K562 (cell line): ENCODE measurements at regions not wholly inside any gene's neighbourhood (a gene's known extent, or its start where the extent isn't known, plus 50 kb on each side); places are given as distances from the start of the nearest gene placed in this dataset.

ENCODE experiments used
- ATAC-seq: fragments of 200-7000 bp; cut with Tn5 transposase; 3 replicates; pipeline ENCODE4 v1.9.1; 2020; ENCODE audit warnings: moderate library complexity
- BruUV-seq: library from RNA; stranded (reverse); fragments of 400-500 nt; replicated peaks from 2 replicates; lab custom pipeline; 2021; lab: Mats Ljungman, UMichigan
- CTCF ChIA-PET: fragments of 300-600 bp; formaldehyde crosslinking; extraction: SDS; loops from one replicate; lab custom pipeline; 2021; ENCODE audit warnings: low intra/inter-chr PET ratio; lab: Yijun Ruan, JAX
- POLR2A ChIA-PET: fragments of 300-600, 350-650 bp; sonication (Branson Sonifier 250); formaldehyde crosslinking; extraction: SDS; loops from one replicate; lab custom pipeline; 2021; ENCODE audit warnings: antibody characterized with exemption, inconsistent platforms; lab: Yijun Ruan, JAX
- DNase-seq, 4 experiments: peaks; one replicate each; pipeline versions ENCODE4 v3.0.0 to v3.0.0-alpha.2; 2011 to 2018; ENCODE audit warnings: low spot score in 3 of 4, mixed read lengths in 3 of 4; ENCODE audit errors: extremely low read depth in 1 of 4
- FAIRE-seq: peaks from 2 replicates; lab custom pipeline; 2011; peaks lifted over from hg19 to GRCh38; lab: Jason Lieb, UNC
- H2AFZ ChIP-seq: 2 replicates; pipeline ENCODE4 v1.6.0; 2011; ENCODE audit warnings: low read depth, low read length, control low read depth, inconsistent platforms
- H3K27ac ChIP-seq: fragments of 200-600 bp; 3 replicates; pipeline ENCODE4 v1.8.0; 2011; ENCODE audit warnings: low read depth, mild to moderate bottlenecking, control low read depth, inconsistent platforms, low read length, moderate library complexity, mixed read lengths; ENCODE audit errors: extremely low read depth
- H3K27me3 ChIP-seq, 2 experiments: fragments of 300-600 bp in 1 of 2; 2 replicates in 1 of 2; 3 replicates in 1 of 2; pipeline versions ENCODE4 v1.6.0 to v1.8.0; 2011; ENCODE audit warnings: inconsistent platforms in 2 of 2, low read length in 2 of 2, mild to moderate bottlenecking in 1 of 2, mixed read lengths in 1 of 2, moderate library complexity in 1 of 2; ENCODE audit not compliant: control insufficient read depth in 2 of 2, insufficient read depth in 2 of 2
- H3K36me3 ChIP-seq: fragments of 300-600 bp; 3 replicates; pipeline ENCODE4 v1.8.0; 2011; ENCODE audit warnings: mild to moderate bottlenecking, low read length, inconsistent platforms; ENCODE audit not compliant: control insufficient read depth, insufficient read depth
- H3K4me1 ChIP-seq, 2 experiments: fragments of 200-600 bp in 1 of 2; replicated peaks in 1 of 2; 2 replicates in 1 of 2; 3 replicates in 1 of 2; pipeline versions ENCODE4 v1.5.1 to v1.8.0; 2011; ENCODE audit warnings: inconsistent platforms in 2 of 2, low read length in 2 of 2, mild to moderate bottlenecking in 1 of 2, mixed read lengths in 1 of 2, moderate library complexity in 1 of 2; ENCODE audit not compliant: control insufficient read depth in 2 of 2, insufficient read depth in 2 of 2
- H3K4me2 ChIP-seq: 2 replicates; pipeline ENCODE4 v1.6.1; 2011; ENCODE audit warnings: low read length, control low read depth, inconsistent platforms, mixed read lengths; ENCODE audit not compliant: insufficient read depth
- H3K4me3 ChIP-seq: fragments of 200-600 bp; sonication (generic), shearing (Covaris generic); 2 replicates; pipeline ENCODE4 v1.5.1; 2016; ENCODE audit warnings: control low read depth, inconsistent platforms
- H3K79me2 ChIP-seq: fragments of 200-600 bp; 3 replicates; pipeline ENCODE4 v1.8.0; 2011; ENCODE audit warnings: low read length, inconsistent platforms; ENCODE audit not compliant: control insufficient read depth, insufficient read depth
- H3K9ac ChIP-seq, 2 experiments: 2 replicates each; pipeline versions ENCODE4 v1.6.0 to v1.6.1; 2011; ENCODE audit warnings: low read depth in 2 of 2, low read length in 2 of 2, control low read depth in 1 of 2, inconsistent platforms in 1 of 2, mild to moderate bottlenecking in 1 of 2, mixed read lengths in 1 of 2; ENCODE audit not compliant: insufficient read depth in 1 of 2
- H3K9me1 ChIP-seq: one replicate; pipeline ENCODE4 v1.6.0; 2011; ENCODE audit warnings: inconsistent platforms, mild to moderate bottlenecking, low read length, moderate library complexity; ENCODE audit not compliant: control insufficient read depth, insufficient read depth
- H3K9me3 ChIP-seq: replicated peaks from 2 replicates; pipeline ENCODE4 v1.5.1; 2011; ENCODE audit warnings: low read depth, low read length, inconsistent platforms; ENCODE audit not compliant: control insufficient read depth, insufficient read depth
- H4K20me1 ChIP-seq: replicated peaks from 2 replicates; pipeline ENCODE4 v1.6.1; 2011; ENCODE audit warnings: low read length, inconsistent platforms, mixed read lengths; ENCODE audit not compliant: control insufficient read depth, insufficient read depth
- HOMEZ ChIP-seq: fragments of 250-450 bp; sonication (Bioruptor Pico); IDR thresholded peaks from 2 replicates; pipeline ENCODE4 v1.4.0; 2020; ENCODE audit warnings: mild to moderate bottlenecking, moderate library complexity
- MNT ChIP-seq, 2 experiments: fragments of 450-650 bp; conservative IDR thresholded peaks; 2 replicates each; pipeline ENCODE4 v1.6.1; 2017; ENCODE audit warnings: mild to moderate bottlenecking in 2 of 2, moderate library complexity in 2 of 2
- RFX7 ChIP-seq: fragments of 250-450 bp; sonication (Bioruptor Pico); IDR thresholded peaks from 2 replicates; pipeline ENCODE4 v1.5.1; 2021; ENCODE audit warnings: mild to moderate bottlenecking
- SREBF2 ChIP-seq: sonication (generic); formaldehyde crosslinking; IDR thresholded peaks from 2 replicates; pipeline ENCODE4 v1.4.0; 2020; ENCODE audit warnings: mild to moderate bottlenecking, missing genetic modification reagents
- WGBS: fragments of 100-300 bp; shearing (Covaris generic); methylation state at CpG from one replicate; pipeline ENCODE4 v1.1.6; 2016; ENCODE audit warnings: low coverage, mixed read lengths; ENCODE audit not compliant: insufficient coverage; ENCODE audit errors: missing lambda C conversion rate; 5-methylcytosine and 5-hydroxymethylcytosine counted together
- in situ Hi-C: fragments of 300-500 bp; cut with MboI; formaldehyde crosslinking; loops from 4 replicates; pipeline ENCODE4 v1.15.0; 2018; ENCODE audit warnings: inconsistent platforms, mixed read lengths
- intact Hi-C: fragments of 100-400 bp; cut with micrococcal nuclease; formaldehyde crosslinking; loops from 2 replicates; pipeline ENCODE4 v1.14.2; 2022
- TF ChIP-seq, protein P1 (sequence below): fragments of 250-450 bp; sonication (Bioruptor Pico); IDR thresholded peaks from 2 replicates; pipeline ENCODE4 v1.8.0; 2021; ENCODE audit warnings: moderate library complexity, mild to moderate bottlenecking, inconsistent platforms

DNA sequence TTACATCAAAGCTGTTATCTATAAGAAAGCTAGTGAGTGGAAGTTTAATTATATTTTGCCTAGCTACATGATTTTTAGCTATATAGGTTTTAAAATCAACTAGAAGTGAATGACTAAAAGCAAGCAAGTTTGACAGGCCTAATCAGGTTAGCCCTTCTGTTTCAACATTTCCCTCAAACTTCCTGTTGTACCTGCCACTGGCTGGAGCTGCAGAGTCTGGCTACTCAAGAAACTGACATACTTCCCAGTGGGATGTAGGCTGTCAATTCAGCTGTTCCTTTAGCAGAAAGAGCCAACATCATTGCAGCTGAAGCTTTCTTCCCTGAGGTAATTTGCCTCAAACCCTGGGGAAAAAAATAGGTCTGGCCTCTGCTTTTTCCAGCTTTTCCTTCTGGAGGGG is 87.1 kb upstream of the TNR start (continued):
- no peak for TF ChIP-seq MNT (conservative IDR thresholded peaks at IDR 0.05)
- no peak for TF ChIP-seq HOMEZ (CRISPR knock-in tag)
- no peak for TF ChIP-seq SREBF2 (CRISPR knock-in tag)

DNA sequence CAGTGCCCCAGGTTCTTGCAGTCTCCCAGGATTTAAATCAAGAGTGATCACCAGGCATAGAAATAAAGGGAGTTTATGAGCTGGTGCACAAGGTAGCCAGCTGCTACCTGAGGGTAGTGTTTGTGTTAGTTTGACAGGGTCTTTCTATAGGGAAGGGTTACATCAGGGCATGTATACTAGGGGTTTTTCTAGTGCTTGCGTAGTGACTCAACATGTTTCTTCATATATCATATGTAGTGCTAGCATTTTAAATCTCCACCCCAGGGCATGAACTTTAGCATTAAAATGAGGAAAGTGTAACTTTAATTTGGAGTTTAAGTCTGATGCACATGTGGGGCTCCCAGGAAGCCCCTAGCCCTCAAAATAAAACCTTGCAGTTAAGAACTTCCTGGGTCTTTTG is 86.5 kb upstream of the TNR start:
- no peak overlapping the region for H3K9ac ChIP-seq
- no TSS peak for BruUV-seq
- no peaks in the 10 kb centered on the region for H3K36me3 ChIP-seq
- H3K27me3 ChIP-seq, result no peaks in the 10 kb centered on the region
- in situ Hi-C loops (no loop called here), intact Hi-C loops (loop anchor here (10.0 kb wide), 1 partner anchor 345 kb away; no protein-coding TSS in a partner anchor)
- H3K79me2 ChIP-seq, result no peaks in the 10 kb centered on the region
- H3K27ac ChIP-seq, result no peak overlapping the region
- no peak overlapping the region for H3K4me3 ChIP-seq
- H2AFZ ChIP-seq, result no peak overlapping the region
- no peak for DNase-seq
- H4K20me1 ChIP-seq, result 0 out of 2 replicates have a peak, but pooled peaks cover 4% of the 10 kb centered on the region
- H3K4me2 ChIP-seq, result no peak overlapping the region
- no peak for TF ChIP-seq RFX7 (CRISPR knock-in tag)
- TF ChIP-seq, protein P1, sequence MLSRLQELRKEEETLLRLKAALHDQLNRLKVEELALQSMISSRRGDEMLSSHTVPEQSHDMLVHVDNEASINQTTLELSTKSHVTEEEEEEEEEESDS (CRISPR knock-in tag), result no peak
- ATAC-seq, result no peak
- H3K4me1 ChIP-seq, result no peaks in the 10 kb centered on the region
- no peak for FAIRE-seq
- H3K9me1 ChIP-seq, result no peaks in the 10 kb centered on the region
- no peaks in the 10 kb centered on the region for H3K9me3 ChIP-seq
- POLR2A ChIA-PET, result interaction anchor here (0.6 kb wide), 1 partner anchor 12 kb away, joined by 5 read pairs; no protein-coding TSS in a partner anchor
- CTCF ChIA-PET, result no interaction called here
- WGBS, result 0% methylated on average over 1 of the region's 1 CpG
